Ishikawa (cell line): ENCODE measurements at regions not wholly inside any gene's neighbourhood (a gene's known extent, or its start where the extent isn't known, plus 50 kb on each side); places are given as distances from the start of the nearest gene placed in this dataset.

Source experiments
- EGR1 ChIP-seq: IDR thresholded peaks from 2 replicates; pipeline ENCODE4 v1.6.1; 2012
- EP300 ChIP-seq: IDR thresholded peaks from 2 replicates; pipeline ENCODE4 v1.6.1; 2012; ENCODE audit warnings: borderline replicate concordance
- FOXM1 ChIP-seq: IDR thresholded peaks from 2 replicates; pipeline ENCODE4 v1.6.1; 2012; ENCODE audit warnings: low read depth, borderline replicate concordance

DNA sequence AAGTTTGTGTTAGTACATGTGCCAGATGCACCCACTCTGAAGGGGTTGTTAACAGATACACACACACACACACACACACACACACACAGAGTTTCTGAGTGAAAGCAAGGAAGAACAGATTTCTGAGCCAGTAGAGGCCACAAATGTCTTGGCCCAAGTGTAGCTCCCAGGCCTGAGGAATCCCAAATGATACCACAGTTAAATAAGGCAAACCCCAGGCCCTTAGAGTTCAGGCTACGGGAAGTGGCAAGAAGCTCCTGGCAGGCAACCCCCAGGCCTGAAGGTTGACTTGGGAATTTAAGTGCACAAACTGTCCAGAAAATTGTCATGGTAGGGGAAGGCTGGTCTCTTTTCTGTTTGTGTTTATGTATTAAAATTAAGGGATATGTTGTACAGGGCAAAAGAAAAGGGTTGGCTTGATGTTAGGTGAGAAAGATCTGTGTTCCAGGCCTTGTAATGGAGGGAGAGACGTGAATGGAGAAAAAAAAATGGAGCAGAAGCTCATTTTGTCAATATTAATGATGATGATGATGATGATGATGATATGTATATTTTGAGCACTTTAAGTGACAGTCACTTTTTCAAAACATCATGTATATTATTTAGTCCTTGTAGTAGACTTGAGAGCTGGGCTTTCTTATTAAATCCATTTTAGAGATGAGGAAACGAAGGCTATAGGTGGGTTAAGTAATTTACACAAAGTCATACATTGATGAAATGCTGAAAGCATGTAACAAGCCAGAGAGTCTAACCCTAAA lies 317.0 kb upstream of the JAG1 start:
- TF ChIP-seq EGR1, result no peak
- no peak for TF ChIP-seq FOXM1
- no peak for TF ChIP-seq EP300
